ENCODE measurements at regions not wholly inside any gene's neighbourhood (a gene's known extent, or its start where the extent isn't known, plus 50 kb on each side); places are given as distances from the start of the nearest gene placed in this dataset.

DNA sequence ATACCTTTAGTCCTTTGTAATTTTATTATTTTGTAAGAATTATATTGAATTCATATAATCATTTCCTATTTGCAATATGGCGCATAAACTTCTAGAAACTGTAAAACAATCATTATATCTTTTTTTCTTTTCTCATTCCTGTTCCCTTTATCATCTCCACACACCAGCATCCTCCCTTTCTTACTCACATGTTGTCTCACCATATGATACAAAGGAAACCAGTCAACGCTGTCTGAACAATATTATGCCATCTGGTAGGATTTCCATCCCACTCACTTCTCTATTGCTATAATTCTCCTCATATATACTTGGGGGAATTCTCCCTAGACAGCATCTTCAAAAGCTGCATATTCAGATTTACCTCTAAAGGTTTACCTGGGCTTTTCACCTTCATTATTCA is 389.8 kb downstream of the NDFIP2 start:
- DNase-seq (ENCODE audit: insufficient read length, low spot score, missing footprints): no peak
- TF ChIP-seq, protein P1, sequence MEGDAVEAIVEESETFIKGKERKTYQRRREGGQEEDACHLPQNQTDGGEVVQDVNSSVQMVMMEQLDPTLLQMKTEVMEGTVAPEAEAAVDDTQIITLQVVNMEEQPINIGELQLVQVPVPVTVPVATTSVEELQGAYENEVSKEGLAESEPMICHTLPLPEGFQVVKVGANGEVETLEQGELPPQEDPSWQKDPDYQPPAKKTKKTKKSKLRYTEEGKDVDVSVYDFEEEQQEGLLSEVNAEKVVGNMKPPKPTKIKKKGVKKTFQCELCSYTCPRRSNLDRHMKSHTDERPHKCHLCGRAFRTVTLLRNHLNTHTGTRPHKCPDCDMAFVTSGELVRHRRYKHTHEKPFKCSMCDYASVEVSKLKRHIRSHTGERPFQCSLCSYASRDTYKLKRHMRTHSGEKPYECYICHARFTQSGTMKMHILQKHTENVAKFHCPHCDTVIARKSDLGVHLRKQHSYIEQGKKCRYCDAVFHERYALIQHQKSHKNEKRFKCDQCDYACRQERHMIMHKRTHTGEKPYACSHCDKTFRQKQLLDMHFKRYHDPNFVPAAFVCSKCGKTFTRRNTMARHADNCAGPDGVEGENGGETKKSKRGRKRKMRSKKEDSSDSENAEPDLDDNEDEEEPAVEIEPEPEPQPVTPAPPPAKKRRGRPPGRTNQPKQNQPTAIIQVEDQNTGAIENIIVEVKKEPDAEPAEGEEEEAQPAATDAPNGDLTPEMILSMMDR (IDR thresholded peaks at IDR 0.05; ENCODE audit: extremely low read depth, low read depth, low read length): no peak

DNA sequence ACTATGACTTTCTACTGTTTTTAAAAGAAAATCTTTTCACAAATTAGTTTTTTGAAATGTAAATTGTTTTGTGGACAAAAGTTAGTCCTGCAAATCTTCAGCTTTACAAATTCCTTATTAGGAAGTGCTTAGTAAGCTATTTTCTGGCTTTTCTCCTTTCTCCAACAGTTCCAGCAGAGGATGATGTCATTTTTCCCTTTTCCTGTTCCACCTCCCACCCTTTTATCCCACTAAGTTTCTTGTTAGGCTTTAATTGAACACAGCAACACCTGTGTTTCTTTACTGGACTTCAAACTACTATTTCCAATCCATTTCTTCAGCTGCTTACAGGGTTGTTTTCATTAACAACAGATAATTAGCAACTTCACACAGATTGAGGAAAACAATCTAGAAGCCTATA is 389.2 kb downstream of the NDFIP2 start:
- no peak overlapping the region for H3K4me3 ChIP-seq (ENCODE audit: insufficient read depth, low read length)
- H3K27me3 ChIP-seq (ENCODE audit: insufficient read depth, low read length): no peaks in the 10 kb centered on the region
- no peaks in the 10 kb centered on the region for H4K20me1 ChIP-seq (ENCODE audit: insufficient read depth, low read length)
- no peak overlapping the region for H3K27ac ChIP-seq (ENCODE audit: low read depth, low read length)
- no peaks in the 10 kb centered on the region for H3K79me2 ChIP-seq (ENCODE audit: insufficient read depth, low read length)
- H3K4me1 ChIP-seq (ENCODE audit: insufficient read depth, low read length): peaks cover 8% of the 10 kb centered on the region
- TF ChIP-seq, protein P1 (IDR thresholded peaks at IDR 0.05; ENCODE audit: extremely low read depth, low read depth, low read length): no peak
- H3K9me3 ChIP-seq (ENCODE audit: low read depth, low read length): no peaks in the 10 kb centered on the region
- DNase-seq (ENCODE audit: insufficient read length, low spot score, missing footprints): no peak
- no peak overlapping the region for H3K4me2 ChIP-seq (ENCODE audit: insufficient read depth, low read length)
- no peaks in the 10 kb centered on the region for H3K36me3 ChIP-seq (ENCODE audit: insufficient read depth, low read length)
- H2AFZ ChIP-seq (ENCODE audit: low read length): peak overlapping the region; percentile 44

More for the DNA sequence above, 389.8 kb downstream of the NDFIP2 start:
- Histone ChIP-seq H2AFZ (ENCODE audit: low read length) (no peak overlapping the region), H3K9me3 (ENCODE audit: low read depth, low read length) (no peaks in the 10 kb centered on the region), H3K4me2 (ENCODE audit: insufficient read depth, low read length) (no peak overlapping the region), H3K79me2 (ENCODE audit: insufficient read depth, low read length) (no peaks in the 10 kb centered on the region), H3K4me1 (ENCODE audit: insufficient read depth, low read length) (peaks cover 8% of the 10 kb centered on the region), H4K20me1 (ENCODE audit: insufficient read depth, low read length) (no peaks in the 10 kb centered on the region), H3K27me3 (ENCODE audit: insufficient read depth, low read length) (no peaks in the 10 kb centered on the region), H3K36me3 (ENCODE audit: insufficient read depth, low read length) (no peaks in the 10 kb centered on the region), H3K4me3 (ENCODE audit: insufficient read depth, low read length) (no peak overlapping the region), H3K27ac (ENCODE audit: low read depth, low read length) (no peak overlapping the region)

DNA sequence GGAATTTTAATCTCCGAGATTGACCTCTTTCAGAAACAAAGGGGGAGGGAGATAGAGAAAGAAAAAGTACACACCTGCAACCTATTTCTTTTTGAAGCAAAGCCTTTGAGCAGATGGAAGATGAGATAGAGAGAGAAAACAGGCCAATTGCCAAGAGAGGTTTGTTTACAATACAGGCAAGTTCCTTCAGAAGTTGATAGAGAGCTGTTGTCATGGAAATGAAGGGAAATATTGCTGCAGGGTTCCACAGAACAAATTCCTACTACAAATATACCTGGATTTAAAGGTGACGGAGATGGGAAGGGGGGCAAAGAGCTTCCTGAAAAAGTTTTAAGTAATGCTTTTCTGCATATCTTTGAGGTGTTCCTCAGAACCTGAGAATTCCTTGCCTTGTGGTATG is 388.4 kb downstream of the NDFIP2 start:
- Histone ChIP-seq H3K4me1 (ENCODE audit: insufficient read depth, low read length) (peaks cover 1% of the 10 kb centered on the region), H4K20me1 (ENCODE audit: insufficient read depth, low read length) (no peaks in the 10 kb centered on the region), H3K27me3 (ENCODE audit: insufficient read depth, low read length) (no peaks in the 10 kb centered on the region), H3K4me3 (ENCODE audit: insufficient read depth, low read length) (no peak overlapping the region), H2AFZ (ENCODE audit: low read length) (no peak overlapping the region), H3K9me3 (ENCODE audit: low read depth, low read length) (no peaks in the 10 kb centered on the region), H3K36me3 (ENCODE audit: insufficient read depth, low read length) (no peaks in the 10 kb centered on the region), H3K79me2 (ENCODE audit: insufficient read depth, low read length) (no peaks in the 10 kb centered on the region), H3K27ac (ENCODE audit: low read depth, low read length) (no peak overlapping the region), H3K4me2 (ENCODE audit: insufficient read depth, low read length) (no peak overlapping the region)
- DNase-seq (ENCODE audit: insufficient read length, low spot score, missing footprints): no peak
- TF ChIP-seq, protein P1 (IDR thresholded peaks at IDR 0.05; ENCODE audit: extremely low read depth, low read depth, low read length): no peak

DNA sequence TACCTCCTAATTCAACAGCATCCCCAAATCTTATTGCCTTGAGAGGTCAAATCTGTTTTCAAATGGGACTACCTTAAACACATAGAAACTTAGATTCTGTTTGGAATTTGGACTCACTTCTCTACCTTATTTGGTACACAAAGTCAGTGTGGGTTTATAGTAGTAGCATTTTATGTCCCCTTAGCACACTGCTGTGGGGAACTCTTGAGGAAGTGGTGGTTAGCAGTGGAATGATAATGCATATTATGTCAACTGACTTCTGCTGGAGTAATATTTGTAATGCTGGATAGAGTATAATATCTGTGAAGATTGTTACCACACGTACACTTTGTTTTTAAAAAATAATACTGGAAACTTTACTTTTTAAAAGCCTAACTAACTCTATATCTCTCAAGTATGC is 386.3 kb downstream of the NDFIP2 start:
- H4K20me1 ChIP-seq (ENCODE audit: insufficient read depth, low read length): no peaks in the 10 kb centered on the region
- H3K4me2 ChIP-seq (ENCODE audit: insufficient read depth, low read length): no peak overlapping the region
- no peak overlapping the region for H2AFZ ChIP-seq (ENCODE audit: low read length)
- no peaks in the 10 kb centered on the region for H3K27me3 ChIP-seq (ENCODE audit: insufficient read depth, low read length)
- no peaks in the 10 kb centered on the region for H3K4me1 ChIP-seq (ENCODE audit: insufficient read depth, low read length)
- no peak overlapping the region for H3K27ac ChIP-seq (ENCODE audit: low read depth, low read length)
- H3K36me3 ChIP-seq (ENCODE audit: insufficient read depth, low read length): no peaks in the 10 kb centered on the region
- no peaks in the 10 kb centered on the region for H3K9me3 ChIP-seq (ENCODE audit: low read depth, low read length)
- TF ChIP-seq, protein P1 (IDR thresholded peaks at IDR 0.05; ENCODE audit: extremely low read depth, low read depth, low read length): no peak
- DNase-seq (ENCODE audit: insufficient read length, low spot score, missing footprints): no peak
- no peaks in the 10 kb centered on the region for H3K79me2 ChIP-seq (ENCODE audit: insufficient read depth, low read length)
- H3K4me3 ChIP-seq (ENCODE audit: insufficient read depth, low read length): no peak overlapping the region
